HCT116 (cell line): ENCODE measurements at regions not wholly inside any gene's neighbourhood (a gene's known extent, or its start where the extent isn't known, plus 50 kb on each side); places are given as distances from the start of the nearest gene placed in this dataset.

Source experiments
- ELF1 ChIP-seq: IDR thresholded peaks from 2 replicates; pipeline ENCODE4 v1.6.1; 2012; ENCODE audit warnings: low read depth, borderline replicate concordance
- EZH2 ChIP-seq: fragments of 200-600 bp; sonication (generic); IDR thresholded peaks from 2 replicates; pipeline ENCODE4 v1.6.1; 2017; ENCODE audit warnings: antibody characterized with exemption, mixed run types
- POLR2AphosphoS5 ChIP-seq: IDR thresholded peaks from 2 replicates; pipeline ENCODE4 v1.6.1; 2011; ENCODE audit warnings: mild to moderate bottlenecking, low read depth, low read length, moderate library complexity
- ZNF274 ChIP-seq: fragments of 200-500 bp; sonication (Bioruptor generic); IDR thresholded peaks from 2 replicates; pipeline ENCODE4 v1.6.1; 2014; ENCODE audit warnings: mild to moderate bottlenecking, low read depth, low read length, inconsistent platforms
- TF ChIP-seq, protein P1 (sequence below): IDR thresholded peaks from 2 replicates; pipeline ENCODE4 v1.6.1; 2012; ENCODE audit warnings: low read depth
- TF ChIP-seq, protein P2 (sequence below), 3 experiments: fragments of 200-600 bp in 1 of 3; sonication (generic) in 1 of 3; IDR thresholded peaks in 2 of 3; conservative IDR thresholded peaks in 1 of 3; 2 replicates each; pipeline ENCODE4 v1.5.1; 2012 to 2017; ENCODE audit warnings: low read depth in 2 of 3, low read length in 2 of 3, antibody characterized with exemption in 1 of 3, borderline replicate concordance in 1 of 3, control low read depth in 1 of 3, mild to moderate bottlenecking in 1 of 3, mixed read lengths in 1 of 3, mixed run types in 1 of 3, moderate library complexity in 1 of 3; ENCODE audit not compliant: insufficient read depth in 1 of 3
- TF ChIP-seq, protein P3 (sequence below): IDR thresholded peaks from 2 replicates; pipeline ENCODE4 v1.6.1; 2012

DNA sequence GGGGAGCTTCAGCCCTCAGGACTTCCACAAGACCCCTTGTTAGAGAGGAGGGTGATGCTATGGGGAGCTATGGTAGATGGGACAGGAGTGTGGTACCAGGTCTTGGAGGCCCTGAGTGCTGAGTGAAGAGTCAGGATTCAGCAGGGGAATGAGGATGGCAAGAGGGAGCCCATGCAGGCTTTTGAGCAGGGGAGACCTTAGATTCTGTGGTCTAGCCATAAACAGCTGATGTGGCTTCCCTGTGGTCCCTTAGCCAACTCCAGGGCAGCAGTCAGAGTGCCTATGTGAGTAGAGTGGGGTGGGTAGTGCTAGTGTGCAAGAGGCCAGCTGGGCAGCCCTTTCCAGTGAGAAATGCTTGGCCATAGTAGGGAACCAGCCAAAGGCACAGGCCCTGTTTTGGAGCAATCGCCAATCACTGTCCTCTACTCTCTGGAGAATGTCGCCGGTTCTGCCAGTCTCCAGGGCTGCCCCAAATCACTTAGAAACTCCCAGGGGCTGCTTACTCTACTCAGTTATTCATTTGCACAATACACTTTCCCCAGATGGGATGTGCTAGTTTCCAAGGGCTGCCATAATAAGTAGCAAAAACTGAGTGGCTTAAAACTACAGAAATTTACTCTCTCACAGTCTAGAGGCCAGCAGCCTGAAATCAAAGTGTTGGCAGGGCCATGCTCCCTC is 310.5 kb downstream of the SMAD2 start:
- TF ChIP-seq ELF1 (no peak), POLR2AphosphoS5 (no peak), EZH2 (no peak), ZNF274 (no peak)
- TF ChIP-seq, protein P1, sequence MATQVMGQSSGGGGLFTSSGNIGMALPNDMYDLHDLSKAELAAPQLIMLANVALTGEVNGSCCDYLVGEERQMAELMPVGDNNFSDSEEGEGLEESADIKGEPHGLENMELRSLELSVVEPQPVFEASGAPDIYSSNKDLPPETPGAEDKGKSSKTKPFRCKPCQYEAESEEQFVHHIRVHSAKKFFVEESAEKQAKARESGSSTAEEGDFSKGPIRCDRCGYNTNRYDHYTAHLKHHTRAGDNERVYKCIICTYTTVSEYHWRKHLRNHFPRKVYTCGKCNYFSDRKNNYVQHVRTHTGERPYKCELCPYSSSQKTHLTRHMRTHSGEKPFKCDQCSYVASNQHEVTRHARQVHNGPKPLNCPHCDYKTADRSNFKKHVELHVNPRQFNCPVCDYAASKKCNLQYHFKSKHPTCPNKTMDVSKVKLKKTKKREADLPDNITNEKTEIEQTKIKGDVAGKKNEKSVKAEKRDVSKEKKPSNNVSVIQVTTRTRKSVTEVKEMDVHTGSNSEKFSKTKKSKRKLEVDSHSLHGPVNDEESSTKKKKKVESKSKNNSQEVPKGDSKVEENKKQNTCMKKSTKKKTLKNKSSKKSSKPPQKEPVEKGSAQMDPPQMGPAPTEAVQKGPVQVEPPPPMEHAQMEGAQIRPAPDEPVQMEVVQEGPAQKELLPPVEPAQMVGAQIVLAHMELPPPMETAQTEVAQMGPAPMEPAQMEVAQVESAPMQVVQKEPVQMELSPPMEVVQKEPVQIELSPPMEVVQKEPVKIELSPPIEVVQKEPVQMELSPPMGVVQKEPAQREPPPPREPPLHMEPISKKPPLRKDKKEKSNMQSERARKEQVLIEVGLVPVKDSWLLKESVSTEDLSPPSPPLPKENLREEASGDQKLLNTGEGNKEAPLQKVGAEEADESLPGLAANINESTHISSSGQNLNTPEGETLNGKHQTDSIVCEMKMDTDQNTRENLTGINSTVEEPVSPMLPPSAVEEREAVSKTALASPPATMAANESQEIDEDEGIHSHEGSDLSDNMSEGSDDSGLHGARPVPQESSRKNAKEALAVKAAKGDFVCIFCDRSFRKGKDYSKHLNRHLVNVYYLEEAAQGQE = no peak
- TF ChIP-seq, protein P2, sequence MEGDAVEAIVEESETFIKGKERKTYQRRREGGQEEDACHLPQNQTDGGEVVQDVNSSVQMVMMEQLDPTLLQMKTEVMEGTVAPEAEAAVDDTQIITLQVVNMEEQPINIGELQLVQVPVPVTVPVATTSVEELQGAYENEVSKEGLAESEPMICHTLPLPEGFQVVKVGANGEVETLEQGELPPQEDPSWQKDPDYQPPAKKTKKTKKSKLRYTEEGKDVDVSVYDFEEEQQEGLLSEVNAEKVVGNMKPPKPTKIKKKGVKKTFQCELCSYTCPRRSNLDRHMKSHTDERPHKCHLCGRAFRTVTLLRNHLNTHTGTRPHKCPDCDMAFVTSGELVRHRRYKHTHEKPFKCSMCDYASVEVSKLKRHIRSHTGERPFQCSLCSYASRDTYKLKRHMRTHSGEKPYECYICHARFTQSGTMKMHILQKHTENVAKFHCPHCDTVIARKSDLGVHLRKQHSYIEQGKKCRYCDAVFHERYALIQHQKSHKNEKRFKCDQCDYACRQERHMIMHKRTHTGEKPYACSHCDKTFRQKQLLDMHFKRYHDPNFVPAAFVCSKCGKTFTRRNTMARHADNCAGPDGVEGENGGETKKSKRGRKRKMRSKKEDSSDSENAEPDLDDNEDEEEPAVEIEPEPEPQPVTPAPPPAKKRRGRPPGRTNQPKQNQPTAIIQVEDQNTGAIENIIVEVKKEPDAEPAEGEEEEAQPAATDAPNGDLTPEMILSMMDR (IDR thresholded peaks at IDR 0.05 in 2 of 3, conservative IDR thresholded peaks at IDR 0.05 in 1 of 3; ENCODE audit: borderline replicate concordance in 1 of 3, insufficient read depth in 1 of 3, low read depth in 2 of 3, low read length in 2 of 3) = no peak
- TF ChIP-seq, protein P3, sequence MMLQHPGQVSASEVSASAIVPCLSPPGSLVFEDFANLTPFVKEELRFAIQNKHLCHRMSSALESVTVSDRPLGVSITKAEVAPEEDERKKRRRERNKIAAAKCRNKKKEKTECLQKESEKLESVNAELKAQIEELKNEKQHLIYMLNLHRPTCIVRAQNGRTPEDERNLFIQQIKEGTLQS = no peak
